T-helper 2 cell treated with Interferon-gamma antibody and Interleukin-4, amounts not matched to agents 100 ng/mL and 5 ng/mL, for 36 hours (primary cell): ENCODE measurements at regions not wholly inside any gene's neighbourhood (a gene's known extent, or its start where the extent isn't known, plus 50 kb on each side); places are given as distances from the start of the nearest gene placed in this dataset.

Source experiments
- intact Hi-C: fragments of 100-400 bp; cut with micrococcal nuclease; formaldehyde crosslinking; loops from one replicate; pipeline ENCODE4 v1.15.1; 2023

DNA sequence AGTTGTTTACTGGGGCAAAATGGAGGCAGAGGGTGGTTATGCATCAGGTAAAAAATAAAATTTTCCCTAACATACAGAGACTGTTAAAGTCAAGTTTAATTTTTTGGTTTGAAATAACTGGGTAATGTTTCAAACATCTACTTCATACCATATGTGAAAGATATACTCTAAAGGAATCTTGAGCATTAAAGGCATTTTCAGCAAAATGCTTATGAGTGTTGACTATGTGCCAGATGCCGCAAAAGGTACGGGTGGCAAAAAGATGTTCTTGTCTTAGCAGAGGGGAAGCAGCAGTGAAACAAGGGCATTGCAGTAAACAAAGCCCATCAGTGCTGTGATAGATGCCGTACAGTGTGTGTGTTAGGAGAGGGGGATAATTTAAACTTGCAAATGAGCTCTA is 263.1 kb upstream of the ID2 start:
- intact Hi-C loops: no loop called here

DNA sequence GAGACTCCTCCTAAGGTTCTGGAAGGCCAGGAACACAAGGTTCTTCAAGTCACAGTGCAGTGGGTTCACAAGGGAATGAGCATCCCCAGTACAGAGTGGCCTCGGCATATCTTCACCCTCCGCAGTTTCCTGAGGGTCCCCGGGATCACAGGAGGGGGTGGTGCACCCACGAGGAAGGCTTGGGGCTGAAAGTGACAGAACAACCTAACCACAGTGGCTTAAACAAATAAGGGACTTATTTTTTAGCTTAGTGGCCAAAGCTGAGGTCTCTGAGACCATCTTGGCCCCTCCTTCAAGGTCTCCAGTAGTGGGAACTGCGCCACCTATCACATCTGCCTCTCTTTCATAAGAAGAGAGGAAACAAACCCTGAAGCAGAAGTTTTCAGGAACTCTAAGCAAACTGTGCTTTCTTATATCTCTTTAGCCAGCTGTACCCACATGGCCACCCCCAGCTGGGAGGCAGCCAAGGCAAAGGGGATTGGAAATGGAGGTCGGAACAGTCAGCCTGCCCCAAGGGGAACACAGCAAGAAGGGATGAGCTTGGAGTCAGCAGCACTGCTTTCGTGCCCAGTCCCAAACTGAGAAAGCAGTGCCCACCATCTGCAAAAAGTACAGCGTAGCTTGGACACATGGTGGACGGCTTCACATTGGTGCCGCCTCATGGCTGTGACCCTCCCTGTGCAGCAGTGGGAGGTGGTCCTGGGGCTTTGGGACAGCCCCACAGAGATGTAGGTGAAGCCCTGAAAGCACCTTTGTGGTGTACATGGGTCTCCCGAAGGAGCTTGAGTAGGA is 260.0 kb upstream of the ID2 start:
- intact Hi-C loops: no loop called here

DNA sequence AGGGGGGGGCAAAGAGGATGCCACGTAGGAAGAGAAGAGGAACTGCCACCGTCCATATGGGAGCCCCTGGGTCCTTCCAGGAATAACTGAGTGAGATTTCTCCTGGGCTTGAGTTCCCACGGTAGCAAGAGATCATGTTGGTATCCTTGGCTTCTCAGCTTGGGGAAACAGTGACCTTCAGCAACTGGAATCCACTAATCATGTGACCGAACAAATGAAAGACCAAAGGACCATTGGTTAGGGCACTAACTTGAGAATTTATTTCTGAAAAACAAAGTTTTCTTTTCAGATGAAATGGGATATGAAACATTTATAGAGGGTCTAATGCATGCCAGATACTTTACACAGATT is 259.4 kb upstream of the ID2 start:
- intact Hi-C loops: no loop called here

DNA sequence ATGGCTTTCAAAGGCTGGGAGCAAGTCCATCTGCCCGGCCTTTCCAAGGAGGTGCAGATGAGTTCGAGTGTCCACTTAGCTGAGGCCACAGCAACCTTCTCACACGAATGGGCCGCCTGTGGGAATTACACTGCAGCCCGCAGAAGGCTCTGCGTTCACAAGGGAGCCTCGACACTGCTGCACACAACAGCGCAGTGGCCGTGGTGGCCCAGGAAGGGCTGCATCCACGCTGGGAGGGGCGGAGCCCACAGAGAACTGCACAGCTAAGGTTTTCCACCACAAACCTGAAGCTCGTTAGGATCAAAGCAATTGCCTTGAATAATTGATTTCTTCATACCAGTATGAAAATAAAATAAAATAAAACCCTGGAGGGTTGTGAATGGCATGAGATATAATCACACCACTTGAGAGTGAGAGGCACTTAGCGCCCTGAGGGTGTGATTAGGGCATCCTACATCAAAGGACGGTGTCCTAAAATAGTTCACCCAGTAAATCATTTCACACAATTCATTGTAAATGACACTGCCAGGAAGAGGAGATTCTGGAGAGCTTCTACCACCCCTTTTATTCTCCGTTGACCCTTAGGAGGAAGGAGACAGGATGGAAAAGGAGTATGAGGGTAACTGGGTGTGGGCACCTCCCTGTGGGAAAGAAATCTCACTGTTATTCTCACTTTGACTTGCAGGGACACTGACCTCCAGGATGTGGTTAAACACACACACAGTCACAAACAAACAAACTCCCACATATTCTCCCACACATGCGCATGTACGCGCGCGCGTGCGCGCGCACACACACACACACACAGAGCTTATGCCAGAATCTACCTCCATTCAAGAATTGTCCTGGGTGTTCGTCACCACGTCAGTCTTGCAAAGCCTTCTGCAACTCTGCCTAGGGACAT is 256.6 kb upstream of the ID2 start:
- intact Hi-C loops: no loop called here

DNA sequence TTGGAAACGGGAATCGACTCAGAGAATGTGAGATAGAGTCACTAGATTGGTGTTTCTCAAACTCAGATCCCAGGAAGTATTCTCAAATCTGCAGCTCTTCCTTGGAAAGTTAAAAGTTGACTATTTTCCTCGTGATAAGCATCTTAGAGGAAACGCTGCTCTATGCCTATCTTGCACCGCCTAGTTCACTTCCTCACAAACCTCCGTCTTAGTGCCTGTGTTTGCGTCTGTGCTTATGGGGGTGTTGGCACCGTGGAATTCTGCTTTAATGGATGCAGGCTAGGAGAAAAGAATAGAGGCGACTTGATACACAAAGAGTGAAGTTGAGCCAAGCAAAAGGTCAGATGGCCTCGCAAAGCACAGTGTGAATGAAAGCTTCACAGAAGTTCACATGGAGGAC is 255.3 kb upstream of the ID2 start:
- intact Hi-C loops: no loop called here

DNA sequence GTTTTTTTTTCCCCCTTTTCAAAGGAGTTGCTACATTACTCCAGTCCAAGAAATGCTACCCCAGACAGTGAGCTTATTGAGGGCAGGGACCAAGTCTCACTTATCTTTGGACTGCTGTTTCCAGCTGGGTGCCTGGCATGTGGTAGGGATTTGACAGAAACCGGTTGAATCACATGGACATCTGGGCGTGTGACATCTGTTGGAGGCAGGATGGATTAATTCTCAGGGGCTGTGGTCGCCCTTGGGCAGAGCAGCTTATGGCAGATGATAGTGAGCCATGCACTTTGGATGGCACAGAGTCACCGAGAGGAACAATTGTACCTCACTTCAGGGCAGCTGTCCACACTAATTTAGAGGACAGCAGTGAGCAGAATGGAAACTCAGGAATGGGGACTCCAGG is 254.6 kb upstream of the ID2 start:
- intact Hi-C loops: no loop called here

DNA sequence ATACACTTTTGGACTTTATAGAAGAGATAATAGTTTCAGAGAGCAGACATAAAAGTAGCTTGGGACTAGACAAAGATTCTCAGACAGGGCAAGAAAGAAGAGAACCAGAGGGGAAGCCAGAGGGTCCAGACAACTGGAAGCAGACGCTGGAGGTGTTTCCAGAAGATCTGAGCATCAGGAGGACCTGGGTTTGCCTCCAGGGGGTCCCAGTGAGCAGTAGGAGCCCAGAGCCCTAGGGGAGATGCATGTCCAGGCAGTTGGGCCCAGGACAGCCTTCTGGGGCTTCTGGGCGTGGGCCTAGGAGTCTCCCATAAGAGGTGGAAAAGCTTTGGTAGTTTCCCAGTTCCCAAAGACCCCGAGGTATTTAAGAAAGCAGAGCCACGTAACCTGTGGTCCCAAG is 251.2 kb upstream of the ID2 start:
- intact Hi-C loops: loop anchor here (5.0 kb wide), 1 partner anchor 112 kb away; no protein-coding TSS in a partner anchor

DNA sequence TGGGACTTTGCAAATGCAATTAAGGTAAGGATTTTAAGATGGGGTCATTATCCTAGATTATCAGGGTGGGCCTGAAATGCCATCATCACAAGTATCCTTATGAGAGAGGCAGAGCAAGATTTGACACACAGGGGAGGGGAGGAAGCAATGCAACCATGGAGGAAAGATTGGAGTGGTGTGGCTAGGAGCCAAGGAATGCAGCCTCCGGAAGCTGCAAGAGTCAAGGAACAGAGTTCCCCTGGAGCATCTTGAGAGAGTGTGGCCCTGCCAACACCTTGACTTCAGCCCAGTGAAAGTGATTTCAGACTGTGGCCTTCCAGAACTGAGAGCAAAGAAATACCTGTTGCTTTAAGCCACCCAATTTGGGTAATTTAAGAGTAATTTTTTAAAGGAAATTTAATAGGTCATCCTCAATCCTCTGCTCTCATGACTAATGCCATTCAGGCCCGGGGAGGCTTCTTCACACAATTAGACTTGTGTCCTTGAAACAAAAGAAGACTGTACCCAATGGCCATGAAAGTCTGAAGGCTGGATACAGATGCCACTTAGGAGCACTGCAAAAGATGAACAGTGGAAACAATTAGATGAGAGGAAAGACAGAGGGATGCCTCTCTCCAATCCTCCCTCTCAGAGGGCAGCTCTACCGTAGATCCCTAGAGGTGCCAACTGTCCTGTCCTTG is 250.3 kb upstream of the ID2 start:
- intact Hi-C loops: loop anchor here (5.0 kb wide), 1 partner anchor 111 kb away; no protein-coding TSS in a partner anchor

DNA sequence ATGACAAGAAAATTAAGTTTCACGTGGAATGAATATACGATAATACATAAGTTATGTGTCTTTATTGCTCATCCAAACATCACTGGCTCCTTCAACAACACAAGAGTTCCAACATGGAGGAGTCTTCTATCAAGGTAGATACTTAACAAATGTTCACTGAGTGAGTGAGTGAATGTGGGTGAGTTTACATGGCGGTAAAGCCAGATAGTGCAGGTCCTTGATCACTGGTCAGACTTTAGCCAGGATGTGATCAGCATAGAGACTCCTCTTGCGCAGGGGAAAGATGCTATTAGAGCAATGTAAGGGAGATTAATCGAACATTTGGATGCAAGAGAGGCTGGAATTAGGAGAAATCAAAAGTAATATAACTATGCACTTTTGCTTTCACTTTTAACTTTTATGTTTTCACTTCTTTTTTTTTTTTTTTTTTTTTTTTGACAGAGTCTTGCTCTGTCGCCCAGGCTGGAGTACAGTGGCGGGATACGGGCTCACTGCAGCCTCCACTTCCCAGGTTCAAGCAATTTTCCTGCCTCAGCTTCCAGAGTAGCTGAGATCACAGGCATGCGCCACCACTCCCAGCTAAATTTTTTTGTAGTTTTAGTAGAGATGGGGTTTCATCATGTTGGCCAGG is 249.0 kb upstream of the ID2 start:
- intact Hi-C loops: loop anchor here (5.0 kb wide), 1 partner anchor 109 kb away; no protein-coding TSS in a partner anchor

DNA sequence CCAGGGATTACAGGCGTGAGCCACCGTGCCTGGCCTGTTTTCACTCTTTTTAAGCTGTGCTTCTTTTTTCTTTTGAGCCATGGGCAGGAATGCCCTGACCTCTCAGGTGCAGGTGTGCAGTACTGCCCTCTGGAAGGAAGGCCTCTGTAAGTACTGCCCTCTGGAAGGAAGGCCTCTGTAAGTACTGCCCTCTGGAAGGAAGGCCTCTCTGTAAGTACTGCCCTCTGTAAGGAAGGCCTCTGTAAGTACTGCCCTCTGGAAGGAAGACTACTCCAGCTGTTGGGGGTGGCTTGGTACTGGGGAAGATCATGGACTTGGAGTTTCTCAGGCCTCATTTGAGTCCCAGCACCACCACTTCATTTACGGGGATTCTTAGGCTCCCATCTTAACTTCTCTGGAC is 248.5 kb upstream of the ID2 start:
- intact Hi-C loops: loop anchor here (5.0 kb wide), 1 partner anchor 109 kb away; no protein-coding TSS in a partner anchor

DNA sequence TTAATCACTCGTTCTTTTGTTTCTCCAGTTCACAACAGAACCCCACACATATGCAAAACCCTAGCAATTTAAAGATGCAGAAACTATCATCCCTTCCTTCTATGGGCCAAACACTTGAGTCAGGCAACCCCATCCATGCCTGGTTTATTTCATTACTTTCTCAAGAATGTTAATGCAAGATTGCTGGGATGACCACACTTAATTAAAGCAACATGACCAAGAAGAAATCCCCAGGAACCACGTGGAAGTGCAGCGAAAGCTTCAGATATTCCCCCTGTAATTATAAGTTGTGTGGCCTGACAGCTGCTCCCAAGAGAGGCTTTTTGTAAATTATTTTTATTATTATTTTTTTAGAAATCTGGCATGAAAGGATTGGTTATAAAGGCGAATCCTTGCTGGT is 246.2 kb upstream of the ID2 start:
- intact Hi-C loops: no loop called here

DNA sequence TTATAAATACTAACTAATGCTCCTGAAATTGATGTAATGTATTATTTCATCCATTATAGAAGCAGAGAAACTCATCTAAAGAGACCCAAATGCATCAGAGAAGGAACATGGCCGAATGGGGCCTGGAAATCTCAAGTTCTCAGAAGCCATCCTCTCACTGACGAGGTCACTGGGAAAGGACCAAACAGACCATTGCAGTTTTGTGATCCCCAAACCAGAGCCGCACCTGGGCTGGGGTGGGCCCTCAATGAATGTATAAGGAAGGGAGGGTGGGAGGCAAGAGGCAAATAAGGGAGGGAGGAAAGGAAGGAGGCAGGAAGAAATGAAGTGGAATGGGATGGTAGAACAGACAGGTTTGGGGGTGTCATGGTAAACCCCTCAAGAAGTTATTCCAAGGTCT is 245.3 kb upstream of the ID2 start:
- intact Hi-C loops: no loop called here

DNA sequence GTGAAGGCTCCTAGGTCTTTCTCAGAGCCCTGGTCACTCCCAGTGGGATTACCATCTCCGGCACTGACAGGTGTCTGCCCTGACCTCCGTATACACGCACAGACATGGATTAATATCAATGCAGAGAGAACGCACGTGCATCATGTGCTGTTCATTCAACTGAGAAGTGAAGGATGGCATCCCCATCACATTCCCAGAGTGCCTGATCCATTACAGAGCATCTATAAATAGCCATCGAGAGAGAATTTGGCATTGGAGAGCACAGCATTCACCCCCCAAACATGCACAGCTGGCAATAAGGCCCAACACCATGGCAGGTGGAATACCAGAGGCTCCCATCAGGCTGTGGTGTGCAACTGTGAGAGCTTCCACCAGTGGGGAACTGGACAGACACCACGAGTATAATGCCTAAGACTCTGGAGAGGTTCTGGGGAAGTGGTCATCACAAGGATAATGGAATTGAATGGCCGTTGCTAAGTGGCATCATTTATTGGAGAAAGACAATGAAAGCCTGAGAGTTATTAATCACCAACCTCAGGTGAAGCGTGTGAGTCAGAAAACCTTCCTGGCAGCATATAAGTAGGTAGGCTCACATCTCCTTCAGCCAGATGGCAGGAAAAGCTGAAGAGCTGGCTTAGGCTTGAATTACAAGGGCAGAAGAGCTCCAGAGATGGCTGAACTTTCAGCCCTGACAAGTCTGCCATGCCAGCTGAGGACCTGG is 244.5 kb upstream of the ID2 start:
- intact Hi-C loops: no loop called here

DNA sequence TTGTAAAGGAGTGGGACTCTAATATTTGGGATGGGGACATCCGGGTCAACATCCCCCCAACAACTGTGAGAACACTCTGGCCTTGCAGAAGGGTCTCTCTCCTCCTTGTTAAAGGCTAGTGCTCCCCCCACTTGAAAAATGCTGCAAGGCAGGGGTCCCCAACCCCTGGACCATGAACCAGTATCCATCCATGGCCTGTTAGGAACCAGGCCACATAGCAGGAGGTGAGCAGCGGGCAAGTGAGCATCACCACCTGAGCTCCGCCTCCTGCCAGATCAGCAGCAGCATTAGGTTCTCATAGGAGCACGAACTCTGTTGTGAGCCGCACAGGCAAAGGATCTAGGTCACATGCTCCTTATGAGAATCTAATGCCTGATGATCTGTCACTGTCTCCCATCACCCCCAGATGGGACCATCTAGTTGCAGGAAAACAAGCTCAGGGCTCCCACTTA is 243.9 kb upstream of the ID2 start:
- intact Hi-C loops: no loop called here

DNA sequence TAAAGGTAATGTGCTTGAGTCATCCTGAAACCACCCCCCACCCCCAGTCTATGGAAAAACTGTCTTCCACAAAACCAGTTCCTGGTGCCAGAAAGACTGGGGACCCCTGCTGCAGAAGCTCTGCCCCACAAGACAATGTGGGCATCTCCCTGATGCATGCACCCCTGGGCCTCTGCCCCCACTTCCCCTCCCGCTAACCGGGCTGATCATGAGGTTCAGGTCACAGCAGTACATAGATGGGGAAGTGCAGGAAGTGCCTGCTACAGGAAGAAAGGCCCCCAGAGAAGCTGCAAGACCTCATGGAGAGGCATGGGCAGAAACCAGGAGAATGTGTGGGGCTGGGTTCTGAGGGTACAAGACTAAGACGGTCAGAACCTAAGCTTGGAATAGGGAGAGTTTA is 243.4 kb upstream of the ID2 start:
- intact Hi-C loops: no loop called here

DNA sequence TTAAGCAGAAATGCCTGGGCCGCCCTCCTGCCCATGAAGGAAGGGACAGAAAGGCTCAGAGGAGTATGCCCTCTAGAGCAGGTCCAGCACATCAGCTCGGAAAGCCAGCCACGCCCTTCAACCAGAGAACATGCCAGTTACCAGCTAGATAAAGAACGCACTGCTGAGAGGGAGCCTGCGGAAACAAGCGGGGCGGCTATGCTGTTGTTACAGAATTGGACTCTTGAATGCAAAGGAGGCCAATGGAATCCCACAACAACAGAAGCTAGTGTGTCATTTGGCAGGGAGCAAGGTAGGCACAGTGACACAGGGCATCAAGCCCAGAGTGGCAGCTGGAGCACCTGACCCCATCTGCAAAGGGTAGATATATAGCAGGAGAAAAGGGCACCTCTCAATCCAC is 242.9 kb upstream of the ID2 start:
- intact Hi-C loops: no loop called here

DNA sequence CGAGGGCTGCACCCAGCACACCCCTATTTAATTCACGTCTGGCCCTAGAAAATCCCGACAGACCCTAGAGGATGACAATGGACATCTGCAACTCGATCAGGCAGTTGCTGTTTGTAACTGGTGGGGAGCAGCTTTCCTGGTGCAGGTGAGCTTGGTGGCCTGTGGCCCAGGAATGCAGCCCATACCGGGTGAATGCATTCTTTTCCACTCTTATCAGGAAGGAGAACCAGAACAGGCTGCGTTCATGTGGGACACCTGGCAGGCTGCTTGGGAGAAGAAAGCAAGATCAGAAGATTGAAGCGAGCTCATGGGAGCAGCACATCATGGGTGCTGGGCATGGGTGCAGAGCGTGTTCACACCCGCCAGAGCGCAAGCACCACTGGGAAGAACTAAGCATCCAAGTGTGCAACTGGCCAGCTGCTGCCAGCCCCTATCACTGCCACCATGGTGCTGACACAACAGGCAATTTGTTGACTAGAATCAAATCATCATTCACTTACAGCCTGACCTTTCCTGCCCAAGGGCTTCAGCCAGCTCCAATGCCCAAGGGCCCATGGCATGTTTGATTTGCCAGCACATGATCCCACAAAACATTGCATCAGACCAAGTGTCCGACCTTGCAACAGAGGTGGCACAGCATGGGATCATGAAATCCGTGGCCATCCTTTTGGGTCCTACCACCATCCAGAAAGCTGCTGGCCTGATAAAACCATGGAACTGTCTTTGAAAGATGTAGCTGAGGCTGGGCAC is 241.7 kb upstream of the ID2 start:
- intact Hi-C loops: no loop called here

DNA sequence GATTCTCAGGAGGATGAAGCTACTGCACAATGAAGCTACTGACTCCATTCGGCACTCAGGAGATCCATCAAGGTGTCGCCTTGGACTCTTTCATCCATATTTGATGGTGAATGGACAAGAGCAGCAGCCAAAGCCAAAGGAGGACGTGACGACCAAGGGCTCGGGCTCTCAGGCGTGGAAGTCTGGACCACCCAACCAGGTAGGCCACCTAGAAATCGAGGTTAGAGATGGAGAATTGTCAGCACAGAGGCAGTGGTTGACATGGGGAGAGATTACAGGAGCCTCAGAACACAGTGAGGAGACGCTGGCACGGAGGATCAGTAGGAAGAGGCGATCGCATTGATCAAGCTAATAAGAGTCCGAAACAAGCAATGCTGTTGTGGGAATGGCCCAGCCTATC is 240.5 kb upstream of the ID2 start:
- intact Hi-C loops: no loop called here

DNA sequence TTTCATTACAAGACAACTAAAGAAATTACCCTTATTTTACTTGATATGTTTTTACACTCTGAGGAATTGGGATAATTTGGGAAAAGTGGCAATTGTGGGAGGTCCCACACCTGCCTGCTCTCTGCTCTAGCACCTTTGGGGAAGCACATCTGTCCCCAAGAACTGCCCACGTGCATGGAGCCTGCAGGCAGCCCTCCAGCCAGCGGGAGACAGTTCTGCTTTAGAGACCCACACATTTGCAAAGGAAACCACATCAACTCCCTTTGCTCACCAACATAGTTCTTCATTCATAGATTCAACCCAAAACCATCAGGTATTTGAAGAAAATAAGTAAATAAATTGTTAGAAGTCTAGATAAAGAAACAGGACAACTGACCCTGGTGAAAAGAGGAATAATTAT is 239.9 kb upstream of the ID2 start:
- intact Hi-C loops: no loop called here
